ENCODE measurements at regions not wholly inside any gene's neighbourhood (a gene's known extent, or its start where the extent isn't known, plus 50 kb on each side); places are given as distances from the start of the nearest gene placed in this dataset.
A peak's percentile ranks its signal among the peaks of the same experiment; 100 is the strongest.

GRCh38 chr12:126480451-126480850, 1415.2 kb downstream of the AACS start:
- H3K4me2 ChIP-seq: no peak overlapping the region; the same call in 1 of the 2 replicates
- Mint-ChIP-seq H3K4me3 (no peak overlapping the region), H3K36me3 (ENCODE audit: low read depth) (peaks cover 36% of the 10 kb centered on the region), H3K27ac (no peak overlapping the region), H3K4me1 (no peaks in the 10 kb centered on the region), H3K27me3 (ENCODE audit: insufficient read depth, low read depth, poor library complexity) (no peaks in the 10 kb centered on the region), H3K9me3 (peaks cover 91% of the 10 kb centered on the region)
- no peaks in the 10 kb centered on the region for H3K36me3 ChIP-seq (ENCODE audit: insufficient read depth)
- no peaks in the 10 kb centered on the region for H3K27me3 ChIP-seq (ENCODE audit: insufficient read depth)
- no peaks in the 10 kb centered on the region for H3F3A ChIP-seq (replicated peaks; ENCODE audit: low read depth)
- H2AFZ ChIP-seq: no peak overlapping the region
- no peaks in the 10 kb centered on the region for H3K9me2 ChIP-seq (ENCODE audit: insufficient read depth)
- DNase-seq (ENCODE audit: low spot score): peak; percentile 53
- TF ChIP-seq CREB1 (CRISPR knock-in tag; IDR thresholded peaks at IDR 0.05; ENCODE audit: low read depth) (no peak), EZH2 (IDR thresholded peaks at IDR 0.05; ENCODE audit: low read depth, unreplicated experiment) (no peak), ZNF114 (CRISPR knock-in tag; IDR thresholded peaks at IDR 0.05) (no peak), STAT1 (IDR thresholded peaks at IDR 0.05; ENCODE audit: unreplicated experiment) (no peak), POLR2AphosphoS5 (IDR thresholded peaks at IDR 0.05; ENCODE audit: low read depth) (no peak), ZNF331 (CRISPR knock-in tag; IDR thresholded peaks at IDR 0.05; ENCODE audit: low read depth) (no peak), CTCF (conservative IDR thresholded peaks at IDR 0.05; ENCODE audit: low read depth in 2 of 2) (no peak), JUNB (IDR thresholded peaks at IDR 0.05; ENCODE audit: unreplicated experiment) (no peak), EZH2phosphoT487 (IDR thresholded peaks at IDR 0.05; ENCODE audit: unreplicated experiment) (no peak), NANOG (IDR thresholded peaks at IDR 0.05; ENCODE audit: borderline replicate concordance) (no peak), ETS1 (IDR thresholded peaks at IDR 0.05) (no peak)
- ATAC-seq: no peak
- no peaks in the 10 kb centered on the region for H3K4me1 ChIP-seq (ENCODE audit: insufficient read depth)
- H3K4me3 ChIP-seq: no peak overlapping the region
- H4K20me1 ChIP-seq (replicated peaks; ENCODE audit: insufficient read depth): no peaks in the 10 kb centered on the region
- no peak overlapping the region for H3K27ac ChIP-seq (ENCODE audit: low read depth)
- H3K79me2 ChIP-seq (replicated peaks; ENCODE audit: insufficient read depth): no peaks in the 10 kb centered on the region

- no peak overlapping the region for H3K27ac Mint-ChIP-seq
- ATAC-seq: no peak
- Histone ChIP-seq H4K20me1 (replicated peaks; ENCODE audit: insufficient read depth) (no peaks in the 10 kb centered on the region), H3F3A (replicated peaks; ENCODE audit: low read depth) (no peaks in the 10 kb centered on the region), H3K4me1 (ENCODE audit: insufficient read depth) (no peaks in the 10 kb centered on the region), H3K4me3 (no peak overlapping the region), H3K27ac (ENCODE audit: low read depth) (no peak overlapping the region), H3K9me2 (ENCODE audit: insufficient read depth) (no peaks in the 10 kb centered on the region), H3K36me3 (ENCODE audit: insufficient read depth) (no peaks in the 10 kb centered on the region), H3K27me3 (ENCODE audit: insufficient read depth) (no peaks in the 10 kb centered on the region), H2AFZ (no peak overlapping the region), H3K4me2 (no peak overlapping the region), H3K79me2 (replicated peaks; ENCODE audit: insufficient read depth) (no peaks in the 10 kb centered on the region)
- no peak for DNase-seq (ENCODE audit: low spot score)
- TF ChIP-seq EZH2 (IDR thresholded peaks at IDR 0.05; ENCODE audit: low read depth, unreplicated experiment): no peak
- TF ChIP-seq JUNB (IDR thresholded peaks at IDR 0.05; ENCODE audit: unreplicated experiment): no peak
- no peak for TF ChIP-seq NANOG (IDR thresholded peaks at IDR 0.05; ENCODE audit: borderline replicate concordance)
- no peak for TF ChIP-seq STAT1 (IDR thresholded peaks at IDR 0.05; ENCODE audit: unreplicated experiment)
- TF ChIP-seq EZH2phosphoT487 (IDR thresholded peaks at IDR 0.05; ENCODE audit: unreplicated experiment): no peak
- no peak for TF ChIP-seq CTCF (conservative IDR thresholded peaks at IDR 0.05; ENCODE audit: low read depth in 2 of 2)
- no peak for TF ChIP-seq ZNF114 (CRISPR knock-in tag; IDR thresholded peaks at IDR 0.05)
- peaks cover 91% of the 10 kb centered on the region for H3K9me3 Mint-ChIP-seq
- H3K4me1 Mint-ChIP-seq: no peaks in the 10 kb centered on the region
- no peak overlapping the region for H3K4me3 Mint-ChIP-seq
- H3K36me3 Mint-ChIP-seq (ENCODE audit: low read depth): peaks cover 36% of the 10 kb centered on the region
- no peaks in the 10 kb centered on the region for H3K27me3 Mint-ChIP-seq (ENCODE audit: insufficient read depth, low read depth, poor library complexity)
These were observed 1416.5 kb downstream of the AACS start for GRCh38 chr12:126481688-126482087.
